HUES6 (cell line): ENCODE measurements at regions not wholly inside any gene's neighbourhood (a gene's known extent, or its start where the extent isn't known, plus 50 kb on each side); places are given as distances from the start of the nearest gene placed in this dataset.
"Not testable (repeated sequence)": the region's sequence is repeated elsewhere in the genome, so short reads cannot be mapped to it uniquely, and the experiment has no call there.

Experiments used
- H3K27ac ChIP-seq: 2 replicates; pipeline ENCODE4 v1.7.0; 2013; ENCODE audit warnings: low read depth, mild to moderate bottlenecking, low read length, inconsistent platforms
- H3K27me3 ChIP-seq: 2 replicates; pipeline ENCODE4 v1.6.1; 2013; ENCODE audit warnings: low read length; ENCODE audit not compliant: control insufficient read depth, insufficient read depth
- H3K36me3 ChIP-seq: 2 replicates; pipeline ENCODE4 v1.6.1; 2013; ENCODE audit warnings: low read length; ENCODE audit not compliant: control insufficient read depth, insufficient read depth
- H3K4me1 ChIP-seq: 2 replicates; pipeline ENCODE4 v1.6.1; 2013; ENCODE audit warnings: low read length; ENCODE audit not compliant: control insufficient read depth, insufficient read depth
- H3K4me3 ChIP-seq: 2 replicates; pipeline ENCODE4 v1.5.1; 2013; ENCODE audit warnings: low read depth, low read length
- H3K9ac ChIP-seq: one replicate; pipeline ENCODE4 v1.6.1; 2013; ENCODE audit warnings: mild to moderate bottlenecking, low read length
- H3K9me3 ChIP-seq: 2 replicates; pipeline ENCODE4 v1.6.1; 2013; ENCODE audit warnings: low read depth, low read length; ENCODE audit not compliant: control insufficient read depth, insufficient read depth

GRCh38 chr4:3986412-3986811 lies 220.2 kb downstream of the ADRA2C start:
- not testable (repeated sequence) for H3K9me3 ChIP-seq, H3K4me1 ChIP-seq, H3K36me3 ChIP-seq, H3K27me3 ChIP-seq, H3K27ac ChIP-seq, H3K9ac ChIP-seq, H3K4me3 ChIP-seq

- H3K27me3 ChIP-seq, H3K36me3 ChIP-seq, H3K27ac ChIP-seq, H3K9me3 ChIP-seq, H3K9ac ChIP-seq, H3K4me3 ChIP-seq, H3K4me1 ChIP-seq: not testable (repeated sequence)
These were observed 229.3 kb downstream of the OTOP1 start for GRCh38 chr4:3997386-3997785.

GRCh38 chr4:4004036-4004435 lies 222.7 kb downstream of the OTOP1 start:
- H3K36me3 ChIP-seq, H3K27ac ChIP-seq, H3K9ac ChIP-seq, H3K4me1 ChIP-seq, H3K27me3 ChIP-seq, H3K4me3 ChIP-seq, H3K9me3 ChIP-seq: not testable (repeated sequence)

GRCh38 chr4:4004702-4005101 lies 222.0 kb downstream of the OTOP1 start:
- H3K27me3 ChIP-seq, H3K36me3 ChIP-seq, H3K4me1 ChIP-seq, H3K27ac ChIP-seq, H3K4me3 ChIP-seq, H3K9me3 ChIP-seq, H3K9ac ChIP-seq: not testable (repeated sequence)

GRCh38 chr4:4006356-4006755 lies 220.4 kb downstream of the OTOP1 start:
- H3K4me1 ChIP-seq, result not testable (repeated sequence)

GRCh38 chr4:4019071-4019470 lies 207.7 kb downstream of the OTOP1 start:
- H3K9ac ChIP-seq, H3K36me3 ChIP-seq, H3K27ac ChIP-seq, H3K27me3 ChIP-seq, H3K9me3 ChIP-seq, H3K4me1 ChIP-seq, H3K4me3 ChIP-seq: not testable (repeated sequence)

More at GRCh38 chr4:4006356-4006755, 220.4 kb downstream of the OTOP1 start:
- H3K27me3 ChIP-seq, H3K4me3 ChIP-seq, H3K27ac ChIP-seq, H3K9ac ChIP-seq, H3K36me3 ChIP-seq, H3K9me3 ChIP-seq: not testable (repeated sequence)

GRCh38 chr4:4021161-4021560 lies 205.6 kb downstream of the OTOP1 start:
- not testable (repeated sequence) for H3K27me3 ChIP-seq, H3K27ac ChIP-seq, H3K9ac ChIP-seq, H3K9me3 ChIP-seq, H3K36me3 ChIP-seq, H3K4me3 ChIP-seq, H3K4me1 ChIP-seq

GRCh38 chr4:4026708-4027107 lies 200.0 kb downstream of the OTOP1 start:
- H3K27ac ChIP-seq, H3K27me3 ChIP-seq, H3K4me3 ChIP-seq, H3K4me1 ChIP-seq, H3K9me3 ChIP-seq, H3K9ac ChIP-seq, H3K36me3 ChIP-seq: not testable (repeated sequence)

- not testable (repeated sequence) for H3K27me3 ChIP-seq, H3K9ac ChIP-seq, H3K27ac ChIP-seq, H3K4me1 ChIP-seq, H3K4me3 ChIP-seq, H3K36me3 ChIP-seq
- peaks cover 13% of the 10 kb centered on the region; the same call in 1 of the 2 replicates for H3K9me3 ChIP-seq
These were observed 198.0 kb downstream of the OTOP1 start for GRCh38 chr4:4028752-4029151.

- not testable (repeated sequence) for H3K27me3 ChIP-seq, H3K9ac ChIP-seq, H3K4me3 ChIP-seq, H3K36me3 ChIP-seq, H3K27ac ChIP-seq, H3K4me1 ChIP-seq
- peaks cover 13% of the 10 kb centered on the region; the same call in 1 of the 2 replicates for H3K9me3 ChIP-seq
These were observed 196.2 kb downstream of the OTOP1 start for GRCh38 chr4:4030509-4030908.

GRCh38 chr4:4031446-4032135 lies 195.1 kb downstream of the OTOP1 start:
- not testable (repeated sequence) for H3K27ac ChIP-seq, H3K9ac ChIP-seq, H3K36me3 ChIP-seq, H3K27me3 ChIP-seq, H3K4me1 ChIP-seq, H3K4me3 ChIP-seq
- H3K9me3 ChIP-seq, result peaks cover 11% of the 10 kb centered on the region; the same call in 1 of the 2 replicates

GRCh38 chr4:4032364-4032763 lies 194.4 kb downstream of the OTOP1 start:
- H3K9ac ChIP-seq, H3K27ac ChIP-seq: not testable (repeated sequence)
- H3K36me3 ChIP-seq, result peaks cover 11% of the 10 kb centered on the region; the same call in 1 of the 2 replicates

More at GRCh38 chr4:4032364-4032763, 194.4 kb downstream of the OTOP1 start:
- H3K27me3 ChIP-seq, H3K4me1 ChIP-seq, H3K9me3 ChIP-seq, H3K4me3 ChIP-seq: not testable (repeated sequence)
